ENCODE measurements at regions not wholly inside any gene's neighbourhood (a gene's known extent, or its start where the extent isn't known, plus 50 kb on each side); places are given as distances from the start of the nearest gene placed in this dataset.
A peak's percentile ranks its signal among the peaks of the same experiment; 100 is the strongest.

- H3K36me3 ChIP-seq (ENCODE audit: control insufficient read depth, insufficient read depth, low read length), result no peaks in the 10 kb centered on the region
- H3K4me1 ChIP-seq (ENCODE audit: control insufficient read depth, insufficient read depth, low read length), result no peaks in the 10 kb centered on the region
- H3K9me3 ChIP-seq (ENCODE audit: control insufficient read depth, insufficient read depth, low read length), result no peaks in the 10 kb centered on the region
- H3K27me3 ChIP-seq (ENCODE audit: control insufficient read depth, insufficient read depth, low read length), result no peaks in the 10 kb centered on the region
- WGBS (ENCODE audit: insufficient coverage), result no CpG with 5 or more reads among the region's 2 CpGs
- no peak overlapping the region for H3K27ac ChIP-seq (ENCODE audit: low read depth, low read length)
- DNase-seq (ENCODE audit: low read depth in 4 of 6, low spot score in 6 of 6), result no peak
- H3K4me3 ChIP-seq (ENCODE audit: low read depth, low read length), result no peak overlapping the region
Observed at GRCh38 chr6:62446647-62447316, 160.8 kb upstream of the KHDRBS2 start.

GRCh38 chr6:62445521-62445920 is 159.5 kb upstream of the KHDRBS2 start:
- 92% methylated on average over 9 of the region's 9 CpGs for WGBS (ENCODE audit: insufficient coverage)
- DNase-seq (ENCODE audit: low read depth in 4 of 6, low spot score in 6 of 6), result no peak
- Histone ChIP-seq H3K27me3 (ENCODE audit: control insufficient read depth, insufficient read depth, low read length) (no peaks in the 10 kb centered on the region), H3K27ac (ENCODE audit: low read depth, low read length) (no peak overlapping the region), H3K9me3 (ENCODE audit: control insufficient read depth, insufficient read depth, low read length) (no peaks in the 10 kb centered on the region), H3K4me3 (ENCODE audit: low read depth, low read length) (no peak overlapping the region), H3K4me1 (ENCODE audit: control insufficient read depth, insufficient read depth, low read length) (no peaks in the 10 kb centered on the region), H3K36me3 (ENCODE audit: control insufficient read depth, insufficient read depth, low read length) (no peaks in the 10 kb centered on the region)

- no peak overlapping the region for H3K27ac ChIP-seq (ENCODE audit: low read depth, low read length)
- no peaks in the 10 kb centered on the region for H3K4me1 ChIP-seq (ENCODE audit: control insufficient read depth, insufficient read depth, low read length)
- peaks cover 2% of the 10 kb centered on the region for H3K9me3 ChIP-seq (ENCODE audit: control insufficient read depth, insufficient read depth, low read length)
- WGBS (ENCODE audit: insufficient coverage), result 86% methylated on average over 1 of the region's 1 CpG
- no peak overlapping the region for H3K4me3 ChIP-seq (ENCODE audit: low read depth, low read length)
- no peaks in the 10 kb centered on the region for H3K36me3 ChIP-seq (ENCODE audit: control insufficient read depth, insufficient read depth, low read length)
- no peak for DNase-seq (ENCODE audit: low read depth in 4 of 6, low spot score in 6 of 6)
- H3K27me3 ChIP-seq (ENCODE audit: control insufficient read depth, insufficient read depth, low read length), result no peaks in the 10 kb centered on the region
Observed at GRCh38 chr6:62441182-62441581, 155.2 kb upstream of the KHDRBS2 start.

- Histone ChIP-seq H3K9me3 (ENCODE audit: control insufficient read depth, insufficient read depth, low read length) (peaks cover 5% of the 10 kb centered on the region), H3K4me1 (ENCODE audit: control insufficient read depth, insufficient read depth, low read length) (no peaks in the 10 kb centered on the region), H3K4me3 (ENCODE audit: low read depth, low read length) (no peak overlapping the region), H3K27ac (ENCODE audit: low read depth, low read length) (no peak overlapping the region), H3K36me3 (ENCODE audit: control insufficient read depth, insufficient read depth, low read length) (no peaks in the 10 kb centered on the region), H3K27me3 (ENCODE audit: control insufficient read depth, insufficient read depth, low read length) (no peaks in the 10 kb centered on the region)
- WGBS (ENCODE audit: insufficient coverage), result 88% methylated on average over 1 of the region's 5 CpGs
- DNase-seq (ENCODE audit: low read depth in 4 of 6, low spot score in 6 of 6), result no peak
Observed at GRCh38 chr6:62429781-62430180, 143.8 kb upstream of the KHDRBS2 start.

- Histone ChIP-seq H3K4me3 (ENCODE audit: low read depth, low read length) (no peak overlapping the region), H3K27me3 (ENCODE audit: control insufficient read depth, insufficient read depth, low read length) (no peaks in the 10 kb centered on the region), H3K36me3 (ENCODE audit: control insufficient read depth, insufficient read depth, low read length) (no peaks in the 10 kb centered on the region), H3K9me3 (ENCODE audit: control insufficient read depth, insufficient read depth, low read length) (no peaks in the 10 kb centered on the region), H3K4me1 (ENCODE audit: control insufficient read depth, insufficient read depth, low read length) (no peaks in the 10 kb centered on the region), H3K27ac (ENCODE audit: low read depth, low read length) (no peak overlapping the region)
- no peak for DNase-seq (ENCODE audit: low read depth in 4 of 6, low spot score in 6 of 6)
- WGBS (ENCODE audit: insufficient coverage), result 91% methylated on average over 3 of the region's 6 CpGs
Observed at GRCh38 chr6:62400521-62401259, 114.7 kb upstream of the KHDRBS2 start.

GRCh38 chr6:62393608-62394007 is 107.6 kb upstream of the KHDRBS2 start:
- Histone ChIP-seq H3K4me1 (ENCODE audit: control insufficient read depth, insufficient read depth, low read length) (no peaks in the 10 kb centered on the region), H3K27me3 (ENCODE audit: control insufficient read depth, insufficient read depth, low read length) (no peaks in the 10 kb centered on the region), H3K9me3 (ENCODE audit: control insufficient read depth, insufficient read depth, low read length) (no peaks in the 10 kb centered on the region), H3K36me3 (ENCODE audit: control insufficient read depth, insufficient read depth, low read length) (no peaks in the 10 kb centered on the region), H3K4me3 (ENCODE audit: low read depth, low read length) (no peak overlapping the region), H3K27ac (ENCODE audit: low read depth, low read length) (no peak overlapping the region)
- WGBS (ENCODE audit: insufficient coverage), result 85% methylated on average over 3 of the region's 3 CpGs
- DNase-seq (ENCODE audit: low read depth in 4 of 6, low spot score in 6 of 6), result no peak

GRCh38 chr6:62392291-62392690 is 106.3 kb upstream of the KHDRBS2 start:
- DNase-seq (ENCODE audit: low read depth in 4 of 6, low spot score in 6 of 6), result peak in 1 of 6 donors; percentile 16
- Histone ChIP-seq H3K36me3 (ENCODE audit: control insufficient read depth, insufficient read depth, low read length) (no peaks in the 10 kb centered on the region), H3K4me1 (ENCODE audit: control insufficient read depth, insufficient read depth, low read length) (no peaks in the 10 kb centered on the region), H3K27ac (ENCODE audit: low read depth, low read length) (no peak overlapping the region), H3K27me3 (ENCODE audit: control insufficient read depth, insufficient read depth, low read length) (no peaks in the 10 kb centered on the region), H3K9me3 (ENCODE audit: control insufficient read depth, insufficient read depth, low read length) (no peaks in the 10 kb centered on the region), H3K4me3 (ENCODE audit: low read depth, low read length) (no peak overlapping the region)
- WGBS (ENCODE audit: insufficient coverage), result 61% methylated on average over 3 of the region's 3 CpGs

- no CpG with 5 or more reads among the region's 2 CpGs for WGBS (ENCODE audit: insufficient coverage)
- Histone ChIP-seq H3K36me3 (ENCODE audit: control insufficient read depth, insufficient read depth, low read length) (no peaks in the 10 kb centered on the region), H3K27me3 (ENCODE audit: control insufficient read depth, insufficient read depth, low read length) (no peaks in the 10 kb centered on the region), H3K4me3 (ENCODE audit: low read depth, low read length) (no peak overlapping the region), H3K4me1 (ENCODE audit: control insufficient read depth, insufficient read depth, low read length) (no peaks in the 10 kb centered on the region), H3K9me3 (ENCODE audit: control insufficient read depth, insufficient read depth, low read length) (no peaks in the 10 kb centered on the region), H3K27ac (ENCODE audit: low read depth, low read length) (no peak overlapping the region)
- DNase-seq (ENCODE audit: low read depth in 4 of 6, low spot score in 6 of 6), result no peak
Observed at GRCh38 chr6:62391358-62391757, 105.3 kb upstream of the KHDRBS2 start.

GRCh38 chr6:62390401-62390800 is 104.4 kb upstream of the KHDRBS2 start:
- no peaks in the 10 kb centered on the region for H3K36me3 ChIP-seq (ENCODE audit: control insufficient read depth, insufficient read depth, low read length)
- H3K4me1 ChIP-seq (ENCODE audit: control insufficient read depth, insufficient read depth, low read length), result no peaks in the 10 kb centered on the region
- H3K27me3 ChIP-seq (ENCODE audit: control insufficient read depth, insufficient read depth, low read length), result no peaks in the 10 kb centered on the region
- no peak overlapping the region for H3K27ac ChIP-seq (ENCODE audit: low read depth, low read length)
- no peak overlapping the region for H3K4me3 ChIP-seq (ENCODE audit: low read depth, low read length)
- DNase-seq (ENCODE audit: low read depth in 4 of 6, low spot score in 6 of 6), result no peak
- H3K9me3 ChIP-seq (ENCODE audit: control insufficient read depth, insufficient read depth, low read length), result no peaks in the 10 kb centered on the region
